ENCODE measurements at regions not wholly inside any gene's neighbourhood (a gene's known extent, or its start where the extent isn't known, plus 50 kb on each side); places are given as distances from the start of the nearest gene placed in this dataset.

GRCh38 chr3:73212683-73213082, 151.2 kb downstream of the EBLN2 start:
- Mint-ChIP-seq H3K4me1 (no peaks in the 10 kb centered on the region), H3K9me3 (ENCODE audit: low read depth) (no peaks in the 10 kb centered on the region), H3K4me3 (no peak overlapping the region), H3K36me3 (ENCODE audit: low read depth) (no peaks in the 10 kb centered on the region), H3K27ac (no peak overlapping the region), H3K27me3 (peaks cover 6% of the 10 kb centered on the region)
- intact Hi-C loops (cut with DNase I, micrococcal nuclease): no loop called here
- DNase-seq (no peak), ATAC-seq (no peak)
- POLR2A ChIA-PET: no interaction called here
- CTCF ChIA-PET: no interaction called here

DNA sequence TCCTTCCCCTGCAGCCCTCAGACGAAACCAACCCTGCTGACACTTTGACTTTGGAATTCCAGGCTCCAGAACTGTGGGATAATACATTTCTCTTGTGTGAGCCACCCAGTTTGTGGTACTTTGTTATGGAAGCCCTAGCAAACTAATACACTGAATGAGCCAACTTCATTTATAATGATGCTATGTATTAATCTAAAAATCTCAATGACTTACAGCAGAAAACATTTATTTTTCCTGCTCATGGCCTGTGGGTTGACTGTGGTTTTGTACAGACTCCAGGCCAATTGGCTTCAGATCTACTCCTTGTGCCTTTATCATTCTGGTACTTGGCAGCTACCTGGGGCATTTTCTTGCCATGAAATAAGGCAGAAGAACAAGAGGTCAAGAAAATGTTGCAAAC, 152.4 kb downstream of the EBLN2 start:
- ChIA-PET CTCF (no interaction called here), POLR2A (no interaction called here)
- Mint-ChIP-seq H3K9me3 (ENCODE audit: low read depth) (no peaks in the 10 kb centered on the region), H3K27me3 (peaks cover 6% of the 10 kb centered on the region), H3K4me3 (no peak overlapping the region), H3K27ac (no peak overlapping the region), H3K4me1 (no peaks in the 10 kb centered on the region), H3K36me3 (ENCODE audit: low read depth) (no peaks in the 10 kb centered on the region)
- DNase-seq (no peak), ATAC-seq (no peak)
- intact Hi-C loops (cut with DNase I, micrococcal nuclease): no loop called here

DNA sequence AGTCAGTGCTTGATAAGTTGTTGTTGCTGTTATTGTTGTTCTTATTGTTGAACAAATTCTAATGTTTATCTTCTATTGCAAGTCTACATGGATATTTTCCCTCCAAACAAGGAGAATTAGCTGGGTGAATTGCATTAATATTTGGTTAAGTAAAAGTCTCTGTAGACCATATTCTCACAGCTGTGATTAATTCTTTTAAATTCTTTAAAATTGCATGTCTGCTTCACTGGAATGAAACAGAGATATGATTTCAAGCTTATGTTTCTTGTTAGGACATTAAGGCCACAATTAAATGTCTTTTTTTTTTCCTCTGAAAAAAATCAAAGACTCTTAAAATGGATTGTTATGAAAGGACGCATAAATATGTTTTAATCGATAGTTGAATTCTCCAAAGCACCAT, 153.4 kb downstream of the EBLN2 start:
- Mint-ChIP-seq H3K4me3 (no peak overlapping the region), H3K4me1 (no peaks in the 10 kb centered on the region), H3K36me3 (ENCODE audit: low read depth) (no peaks in the 10 kb centered on the region), H3K27ac (no peak overlapping the region), H3K27me3 (peaks cover 6% of the 10 kb centered on the region), H3K9me3 (ENCODE audit: low read depth) (no peaks in the 10 kb centered on the region)
- intact Hi-C loops (cut with DNase I, micrococcal nuclease): no loop called here
- ChIA-PET POLR2A (no interaction called here), CTCF (no interaction called here)
- ATAC-seq (no peak), DNase-seq (no peak)

DNA sequence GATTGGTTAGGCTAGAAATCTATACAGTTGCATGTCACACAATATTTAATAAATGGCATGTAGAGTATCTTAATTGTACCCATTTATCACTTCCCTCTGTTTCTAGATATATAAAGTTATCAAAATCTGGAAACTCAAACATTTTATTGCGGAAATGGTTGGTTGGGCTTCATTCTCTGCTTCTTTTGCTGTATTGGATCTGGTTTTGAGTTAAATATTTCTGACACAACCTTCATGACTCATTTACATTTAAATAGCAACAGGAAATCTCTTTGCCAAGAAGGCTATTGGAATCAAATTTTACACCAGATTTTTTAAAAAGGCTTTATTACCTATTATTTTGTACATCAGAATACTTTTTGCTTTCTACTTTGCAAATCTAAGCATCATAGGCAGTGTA, 153.8 kb downstream of the EBLN2 start:
- Mint-ChIP-seq H3K36me3 (ENCODE audit: low read depth) (no peaks in the 10 kb centered on the region), H3K9me3 (ENCODE audit: low read depth) (no peaks in the 10 kb centered on the region), H3K27ac (no peak overlapping the region), H3K4me1 (no peaks in the 10 kb centered on the region), H3K27me3 (peaks cover 6% of the 10 kb centered on the region), H3K4me3 (no peak overlapping the region)
- ATAC-seq (no peak), DNase-seq (no peak)
- intact Hi-C loops (cut with DNase I, micrococcal nuclease): no loop called here
- CTCF ChIA-PET: no interaction called here
- POLR2A ChIA-PET: no interaction called here

GRCh38 chr3:73215901-73216300, 154.4 kb downstream of the EBLN2 start:
- H3K36me3 Mint-ChIP-seq (ENCODE audit: low read depth): no peaks in the 10 kb centered on the region
- CTCF ChIA-PET: interaction anchor here (0.7 kb wide), 1 partner anchor 116 kb away, joined by 4 read pairs; no protein-coding TSS in a partner anchor
- no peaks in the 10 kb centered on the region for H3K4me1 Mint-ChIP-seq
- peaks cover 6% of the 10 kb centered on the region for H3K27me3 Mint-ChIP-seq
- intact Hi-C loops (cut with DNase I, micrococcal nuclease): no loop called here
- no peak for DNase-seq
- ATAC-seq: no peak
- POLR2A ChIA-PET: no interaction called here
- no peak overlapping the region for H3K27ac Mint-ChIP-seq
- H3K4me3 Mint-ChIP-seq: no peak overlapping the region
- no peaks in the 10 kb centered on the region for H3K9me3 Mint-ChIP-seq (ENCODE audit: low read depth)

- Mint-ChIP-seq H3K27me3 (peaks cover 6% of the 10 kb centered on the region), H3K27ac (no peak overlapping the region)
- no peak for ATAC-seq
These were observed 154.9 kb downstream of the EBLN2 start for GRCh38 chr3:73216310-73216709.

GRCh38 chr3:73222126-73222525, 160.7 kb downstream of the EBLN2 start:
- Mint-ChIP-seq H3K4me1 (no peaks in the 10 kb centered on the region), H3K4me3 (no peak overlapping the region), H3K36me3 (ENCODE audit: low read depth) (no peaks in the 10 kb centered on the region), H3K9me3 (ENCODE audit: low read depth) (no peaks in the 10 kb centered on the region), H3K27ac (no peak overlapping the region), H3K27me3 (peaks cover 2% of the 10 kb centered on the region)
- intact Hi-C loops (cut with DNase I, micrococcal nuclease): no loop called here
- DNase-seq (no peak), ATAC-seq (no peak)
- ChIA-PET POLR2A (no interaction called here), CTCF (no interaction called here)

More at GRCh38 chr3:73216310-73216709, 154.9 kb downstream of the EBLN2 start:
- no peaks in the 10 kb centered on the region for H3K36me3 Mint-ChIP-seq (ENCODE audit: low read depth)
- H3K4me1 Mint-ChIP-seq: no peaks in the 10 kb centered on the region
- intact Hi-C loops (cut with DNase I, micrococcal nuclease): no loop called here
- no peak for DNase-seq
- ChIA-PET POLR2A (no interaction called here), CTCF (interaction anchor here (0.7 kb wide), 1 partner anchor 116 kb away, joined by 4 read pairs; no protein-coding TSS in a partner anchor)
- no peak overlapping the region for H3K4me3 Mint-ChIP-seq
- H3K9me3 Mint-ChIP-seq (ENCODE audit: low read depth): no peaks in the 10 kb centered on the region

- DNase-seq: no peak
- ChIA-PET CTCF (no interaction called here), POLR2A (no interaction called here)
- ATAC-seq: no peak
- H3K27me3 Mint-ChIP-seq: no peaks in the 10 kb centered on the region
- H3K4me1 Mint-ChIP-seq: no peaks in the 10 kb centered on the region
- no peak overlapping the region for H3K27ac Mint-ChIP-seq
- no peak overlapping the region for H3K4me3 Mint-ChIP-seq
- intact Hi-C loops (cut with DNase I, micrococcal nuclease): no loop called here
- H3K9me3 Mint-ChIP-seq (ENCODE audit: low read depth): no peaks in the 10 kb centered on the region
- H3K36me3 Mint-ChIP-seq (ENCODE audit: low read depth): no peaks in the 10 kb centered on the region
These were observed 163.8 kb downstream of the EBLN2 start for GRCh38 chr3:73225146-73225855.

- Mint-ChIP-seq H3K9me3 (ENCODE audit: low read depth) (no peaks in the 10 kb centered on the region), H3K36me3 (ENCODE audit: low read depth) (no peaks in the 10 kb centered on the region), H3K27me3 (no peaks in the 10 kb centered on the region), H3K27ac (no peak overlapping the region), H3K4me3 (no peak overlapping the region), H3K4me1 (no peaks in the 10 kb centered on the region)
- intact Hi-C loops (cut with DNase I, micrococcal nuclease): no loop called here
- ChIA-PET POLR2A (no interaction called here), CTCF (interaction anchor here (0.6 kb wide), 1 partner anchor 56 kb away, joined by 3 read pairs; no protein-coding TSS in a partner anchor)
- DNase-seq: no peak
- no peak for ATAC-seq
These were observed 164.5 kb downstream of the EBLN2 start for GRCh38 chr3:73225991-73226390.

GRCh38 chr3:73228000-73228399, 166.5 kb downstream of the EBLN2 start:
- no peak for DNase-seq

DNA sequence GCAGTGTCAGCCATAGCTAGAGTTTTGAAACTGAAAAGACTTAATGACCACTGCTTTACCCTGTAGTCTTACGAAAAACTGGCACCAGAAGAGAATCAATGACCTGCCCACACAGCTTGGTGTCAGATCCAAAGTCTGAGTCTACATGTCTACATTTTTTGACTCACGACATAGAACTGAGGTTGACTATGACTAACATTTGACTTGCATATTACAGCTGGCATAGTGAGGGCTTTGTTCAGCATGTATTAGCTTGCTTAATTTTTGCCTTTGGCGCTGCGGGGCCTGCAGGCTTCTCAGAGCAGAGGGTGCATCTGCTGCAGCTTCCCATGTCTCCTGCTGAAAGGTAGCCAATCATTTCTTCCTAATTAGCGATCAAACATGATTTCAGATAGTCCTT, 167.0 kb downstream of the EBLN2 start:
- no peaks in the 10 kb centered on the region for H3K9me3 Mint-ChIP-seq (ENCODE audit: low read depth)
- no peak overlapping the region for H3K27ac Mint-ChIP-seq
- H3K4me3 Mint-ChIP-seq: no peak overlapping the region
- ATAC-seq (no peak), DNase-seq (no peak)
- H3K27me3 Mint-ChIP-seq: no peaks in the 10 kb centered on the region
- H3K36me3 Mint-ChIP-seq (ENCODE audit: low read depth): no peaks in the 10 kb centered on the region
- ChIA-PET CTCF (no interaction called here), POLR2A (no interaction called here)
- H3K4me1 Mint-ChIP-seq: no peaks in the 10 kb centered on the region
- intact Hi-C loops (cut with DNase I, micrococcal nuclease): no loop called here

More at GRCh38 chr3:73228000-73228399, 166.5 kb downstream of the EBLN2 start:
- no peak overlapping the region for H3K27ac Mint-ChIP-seq
- ATAC-seq: no peak
- POLR2A ChIA-PET: no interaction called here
- no peaks in the 10 kb centered on the region for H3K4me1 Mint-ChIP-seq
- intact Hi-C loops (cut with DNase I, micrococcal nuclease): no loop called here
- H3K36me3 Mint-ChIP-seq (ENCODE audit: low read depth): no peaks in the 10 kb centered on the region
- CTCF ChIA-PET: no interaction called here
- no peaks in the 10 kb centered on the region for H3K9me3 Mint-ChIP-seq (ENCODE audit: low read depth)
- no peak overlapping the region for H3K4me3 Mint-ChIP-seq
- H3K27me3 Mint-ChIP-seq: no peaks in the 10 kb centered on the region

DNA sequence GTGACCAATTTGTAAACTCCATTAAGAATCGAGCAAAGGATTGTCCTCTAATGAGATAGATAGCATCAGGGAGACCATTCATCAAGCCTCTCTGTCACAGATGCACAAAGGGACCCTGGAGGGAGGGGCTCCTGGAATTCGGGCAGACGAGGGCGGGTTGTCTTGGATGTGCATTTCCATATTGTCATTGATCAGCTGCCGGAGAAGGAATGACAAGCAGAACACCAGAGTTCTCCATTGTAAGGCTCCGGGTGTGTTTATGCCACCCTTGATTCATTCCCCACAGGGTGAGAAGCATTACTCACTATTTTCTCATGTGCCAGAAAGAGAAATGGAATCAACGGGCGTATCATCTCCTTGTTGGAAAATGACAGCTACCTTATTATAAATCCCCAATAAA, 167.5 kb downstream of the EBLN2 start:
- H3K36me3 Mint-ChIP-seq (ENCODE audit: low read depth): no peaks in the 10 kb centered on the region
- H3K4me1 Mint-ChIP-seq: no peaks in the 10 kb centered on the region
- CTCF ChIA-PET: no interaction called here
- H3K27me3 Mint-ChIP-seq: no peaks in the 10 kb centered on the region
- H3K27ac Mint-ChIP-seq: no peak overlapping the region
- POLR2A ChIA-PET: no interaction called here
- ATAC-seq (no peak), DNase-seq (no peak)
- H3K9me3 Mint-ChIP-seq (ENCODE audit: low read depth): no peaks in the 10 kb centered on the region
- intact Hi-C loops (cut with DNase I, micrococcal nuclease): no loop called here
- no peak overlapping the region for H3K4me3 Mint-ChIP-seq

Measured in activated CD4-positive, alpha-beta T cell treated with anti-CD3 and anti-CD28 coated beads for 36 hours (primary cell).